AG09319 (cell line): ENCODE measurements at regions not wholly inside any gene's neighbourhood (a gene's known extent, or its start where the extent isn't known, plus 50 kb on each side); places are given as distances from the start of the nearest gene placed in this dataset.

Experiments used
- DNase-seq: peaks from one replicate; pipeline ENCODE4 v3.0.0-alpha.2; 2010; ENCODE audit warnings: low read depth; ENCODE audit errors: extremely low read depth
- CTCF ChIP-seq: IDR thresholded peaks from 2 replicates; pipeline ENCODE4 v1.5.1; 2011; ENCODE audit warnings: low read depth, mild to moderate bottlenecking, inconsistent platforms, low read length, moderate library complexity

GRCh38 chr17:69822314-69822875, 252.6 kb upstream of the KCNJ16 start:
- no peak for TF ChIP-seq CTCF

GRCh38 chr17:69828087-69828486, 246.9 kb upstream of the KCNJ16 start:
- no peak for TF ChIP-seq CTCF
- DNase-seq, result no peak

More at GRCh38 chr17:69822314-69822875, 252.6 kb upstream of the KCNJ16 start:
- no peak for DNase-seq

GRCh38 chr17:69834494-69834893, 240.5 kb upstream of the KCNJ16 start:
- no peak for DNase-seq
- TF ChIP-seq CTCF, result no peak

DNA sequence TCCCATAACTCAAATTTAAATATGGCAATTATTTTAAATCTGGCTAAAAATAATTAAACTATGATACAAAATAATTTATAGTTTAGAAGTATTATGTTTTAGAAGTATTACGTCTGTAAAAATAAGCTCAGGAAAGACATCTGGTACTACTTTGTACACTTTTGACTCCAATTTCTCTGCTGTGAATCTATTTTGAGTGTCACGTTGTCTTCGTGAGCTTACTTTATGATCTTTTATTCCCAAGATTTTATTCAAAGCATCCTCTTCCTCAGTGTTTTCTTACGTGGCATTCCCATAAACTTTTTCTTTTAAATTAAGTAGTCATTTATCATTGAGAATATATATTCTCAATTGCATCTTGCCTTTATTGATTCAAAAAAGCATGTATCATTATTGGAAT, 223.3 kb upstream of the KCNJ16 start:
- TF ChIP-seq CTCF, result no peak
- no peak for DNase-seq

- TF ChIP-seq CTCF, result no peak
- DNase-seq, result no peak
Observed at GRCh38 chr17:69853541-69854224, 221.3 kb upstream of the KCNJ16 start.

- no peak for TF ChIP-seq CTCF
- no peak for DNase-seq
Observed at GRCh38 chr17:69854225-69854780, 220.7 kb upstream of the KCNJ16 start.

GRCh38 chr17:69856946-69857345, 218.1 kb upstream of the KCNJ16 start:
- DNase-seq, result no peak
- TF ChIP-seq CTCF, result no peak
